ENCODE measurements at regions not wholly inside any gene's neighbourhood (a gene's known extent, or its start where the extent isn't known, plus 50 kb on each side); places are given as distances from the start of the nearest gene placed in this dataset.
A peak's percentile ranks its signal among the peaks of the same experiment; 100 is the strongest.

DNA sequence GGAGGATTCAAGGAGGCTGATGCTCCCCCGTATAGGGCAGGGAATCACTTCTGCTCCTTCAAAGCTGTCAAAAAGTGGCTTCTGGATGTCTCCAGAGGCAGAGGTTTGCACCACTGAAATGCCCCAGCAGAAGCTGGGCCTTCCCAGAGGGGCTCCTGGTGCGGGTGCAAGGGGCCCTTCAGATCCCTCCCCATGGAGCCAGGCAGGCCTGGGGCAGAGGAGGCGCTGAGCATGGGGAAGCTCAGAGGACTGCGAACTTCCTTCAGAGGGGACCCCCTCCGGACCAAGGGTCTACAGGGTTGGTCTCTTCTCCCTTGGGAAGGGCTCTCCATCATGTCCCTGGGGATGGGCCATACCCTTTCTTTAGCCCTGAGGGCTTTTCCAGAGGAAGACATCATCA, 341.2 kb downstream of the DYSF start:
- DNase-seq (ENCODE audit: low spot score): no peak

DNA sequence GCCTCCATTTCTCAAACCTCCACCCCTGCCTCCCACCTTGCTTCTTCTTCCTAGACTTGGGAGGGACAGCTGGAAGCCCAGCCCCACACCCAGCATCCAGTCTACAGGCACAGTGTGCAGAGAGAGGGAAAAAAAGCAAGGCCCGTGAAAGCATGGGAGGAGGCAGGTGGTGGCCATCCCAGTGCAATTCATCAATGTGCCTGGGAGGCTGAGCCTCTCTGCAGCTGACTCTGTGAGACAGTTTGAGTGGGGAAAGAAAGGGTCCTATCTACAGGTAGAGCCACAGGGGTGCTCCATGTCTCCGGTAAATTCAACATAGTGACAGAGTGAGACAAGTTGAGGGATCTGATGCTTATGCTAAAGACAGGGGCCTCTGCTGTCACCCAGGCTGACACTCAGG, 340.6 kb downstream of the DYSF start:
- DNase-seq (ENCODE audit: low spot score): no peak

DNA sequence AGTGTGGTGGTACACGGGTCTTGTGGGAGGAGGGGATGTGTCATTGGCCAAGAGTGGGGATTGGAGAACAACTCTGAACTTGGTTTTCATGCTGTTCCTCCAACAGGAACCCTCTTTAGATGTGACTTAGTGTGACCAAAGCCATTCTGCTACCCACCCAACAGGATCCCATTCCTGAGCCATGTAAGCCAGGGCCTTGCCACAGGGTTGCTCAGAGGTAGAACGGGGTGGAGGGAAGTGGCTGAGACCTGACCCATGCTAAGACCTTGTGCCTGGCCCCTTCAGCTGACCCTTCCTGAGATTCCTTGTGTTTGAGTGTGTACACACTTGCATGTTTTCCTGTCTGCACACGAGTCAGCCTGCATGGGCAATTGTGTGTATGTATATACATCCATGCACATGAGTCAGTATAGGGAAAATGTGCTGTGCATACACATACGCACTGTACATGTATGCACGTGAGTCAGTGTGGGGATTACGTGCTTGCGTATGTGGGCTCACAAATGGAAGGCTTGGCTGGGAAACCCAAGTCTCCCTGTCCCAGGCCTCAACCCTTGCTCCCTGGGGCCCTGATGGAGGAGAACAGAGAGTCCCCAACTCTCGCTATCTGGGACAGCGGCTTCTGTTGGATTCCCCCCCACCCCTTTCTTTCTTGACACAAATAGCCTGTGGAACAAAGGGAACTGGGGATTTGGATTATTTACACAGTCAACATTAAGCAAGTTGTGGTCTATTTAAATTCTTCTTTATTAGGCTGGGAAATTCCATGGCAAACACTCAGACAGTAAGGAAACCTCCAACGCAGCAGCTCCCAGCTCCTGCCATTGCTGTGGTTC, 339.8 kb downstream of the DYSF start:
- no peak for DNase-seq (ENCODE audit: low spot score)

DNA sequence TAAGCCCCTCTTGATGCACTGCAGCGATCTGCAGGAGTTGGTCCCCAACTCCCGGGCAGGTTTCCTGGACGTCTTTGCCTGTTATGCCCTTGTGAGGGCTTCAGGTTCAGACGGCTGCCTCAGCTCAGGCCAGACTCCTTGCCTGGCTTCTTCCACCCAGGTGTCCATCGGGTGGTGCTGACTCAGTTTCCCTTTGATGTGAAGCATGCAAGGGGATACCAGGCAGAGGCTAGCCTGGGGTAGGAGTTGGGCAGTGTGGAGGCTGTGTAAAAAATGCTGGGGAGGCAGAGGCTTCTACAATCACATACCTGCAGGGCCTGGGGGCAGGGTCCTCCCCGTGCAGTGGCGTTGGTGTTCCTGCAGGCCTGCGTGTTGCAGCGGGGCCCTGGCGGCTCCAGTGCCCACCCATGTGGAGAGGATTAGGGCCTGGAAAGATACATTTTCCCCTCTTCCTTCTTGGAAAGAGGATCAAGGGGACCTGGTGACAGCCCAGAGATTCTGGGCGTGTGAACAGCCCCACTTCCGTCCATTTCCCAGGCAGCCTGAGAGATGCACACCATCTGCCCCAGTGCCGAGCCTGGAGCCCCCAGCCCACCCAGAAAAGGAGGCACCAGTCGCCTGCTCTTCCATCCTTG, 338.3 kb downstream of the DYSF start:
- DNase-seq (ENCODE audit: low spot score): no peak

DNA sequence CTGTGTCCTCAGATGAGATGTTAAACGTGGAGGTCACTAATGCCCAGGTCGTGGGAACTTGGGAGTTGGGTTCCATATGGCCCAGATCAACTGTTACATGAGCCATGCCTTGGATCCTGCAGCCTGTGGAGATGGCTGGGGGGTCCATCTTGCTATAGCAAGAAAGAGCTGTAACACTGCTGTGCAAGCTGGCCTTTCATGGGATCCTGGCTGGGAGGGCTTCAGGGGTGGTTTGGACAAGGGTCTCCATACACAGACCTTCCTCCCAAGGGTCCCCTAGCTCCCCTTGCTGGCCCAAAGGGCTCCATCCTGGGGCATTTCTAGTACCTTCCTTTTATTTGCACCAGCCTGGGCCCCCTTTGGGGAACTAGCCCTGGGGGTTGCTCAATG, 337.7 kb downstream of the DYSF start:
- no peak for DNase-seq (ENCODE audit: low spot score)

DNA sequence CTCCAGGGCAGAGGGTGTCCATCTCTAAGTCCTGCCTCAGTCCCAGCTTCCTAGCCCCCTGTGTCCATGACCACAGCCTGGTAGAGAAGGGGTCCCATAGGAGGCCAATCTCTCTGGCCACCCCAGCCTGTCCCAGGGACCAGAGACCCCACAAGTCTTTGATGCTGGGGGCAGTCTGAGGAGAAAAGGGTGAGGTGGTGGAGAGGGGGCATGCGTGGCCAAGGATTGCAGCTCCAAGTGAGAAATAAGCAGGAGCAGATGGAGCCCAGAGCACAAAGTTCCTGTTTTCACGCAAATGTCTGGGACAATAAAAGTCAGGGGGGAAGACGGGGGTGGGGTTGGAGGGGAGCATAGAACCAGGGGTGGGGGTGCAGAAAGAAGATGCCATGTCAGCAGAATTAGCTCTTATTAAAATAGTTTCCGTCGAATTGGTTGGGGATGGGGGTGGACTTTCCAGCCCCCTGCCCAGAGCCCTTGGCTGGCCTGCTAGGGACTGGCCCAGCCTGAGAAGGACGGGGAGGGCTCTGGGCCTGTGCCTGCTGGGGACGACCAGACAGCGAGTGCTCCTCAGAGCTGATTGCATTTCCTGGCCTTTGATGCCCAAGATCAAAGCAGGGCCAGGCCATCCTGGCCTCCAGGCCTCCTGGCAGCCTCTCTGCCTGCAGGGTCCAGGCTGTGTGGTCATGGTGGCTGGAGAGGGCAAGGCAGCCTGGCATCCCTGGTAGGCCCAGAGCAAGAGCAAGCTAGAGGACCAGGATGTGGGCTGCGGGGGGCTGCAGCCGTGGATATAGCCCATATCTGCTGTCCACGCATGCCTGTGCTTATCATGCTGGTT, 337.1 kb downstream of the DYSF start:
- no peak for DNase-seq (ENCODE audit: low spot score)

DNA sequence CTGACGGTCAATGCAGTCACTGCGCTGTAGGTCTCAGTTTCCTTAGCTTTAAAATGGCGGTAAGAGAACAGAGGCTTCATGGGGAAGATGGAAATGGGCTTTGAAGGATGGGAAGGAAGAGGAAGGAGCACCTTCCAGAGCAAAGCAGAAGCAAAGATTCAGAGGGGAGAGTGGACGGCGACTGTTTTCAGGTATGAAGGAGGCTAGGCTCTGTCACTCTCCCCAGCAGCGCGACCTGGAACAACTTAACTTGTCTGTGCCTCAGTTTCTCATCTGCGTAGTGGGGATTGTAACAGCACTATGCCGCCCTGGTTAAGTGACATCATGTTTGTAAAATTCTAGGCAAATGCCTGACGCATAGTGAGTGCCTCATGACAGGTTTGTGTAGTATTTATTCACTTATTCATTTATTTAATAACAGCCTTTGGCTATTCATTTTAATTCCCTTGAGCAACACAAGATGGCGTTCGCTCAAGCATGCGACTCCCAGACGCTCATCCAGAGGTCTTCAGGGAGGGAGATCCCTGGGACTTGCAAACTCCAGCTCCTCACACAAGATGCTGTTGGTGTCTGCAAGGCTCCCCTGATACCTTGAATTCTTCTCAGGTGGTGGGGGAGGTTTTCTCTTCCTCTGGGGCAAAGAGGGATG, 336.3 kb downstream of the DYSF start:
- DNase-seq (ENCODE audit: low spot score): peak; percentile 4

DNA sequence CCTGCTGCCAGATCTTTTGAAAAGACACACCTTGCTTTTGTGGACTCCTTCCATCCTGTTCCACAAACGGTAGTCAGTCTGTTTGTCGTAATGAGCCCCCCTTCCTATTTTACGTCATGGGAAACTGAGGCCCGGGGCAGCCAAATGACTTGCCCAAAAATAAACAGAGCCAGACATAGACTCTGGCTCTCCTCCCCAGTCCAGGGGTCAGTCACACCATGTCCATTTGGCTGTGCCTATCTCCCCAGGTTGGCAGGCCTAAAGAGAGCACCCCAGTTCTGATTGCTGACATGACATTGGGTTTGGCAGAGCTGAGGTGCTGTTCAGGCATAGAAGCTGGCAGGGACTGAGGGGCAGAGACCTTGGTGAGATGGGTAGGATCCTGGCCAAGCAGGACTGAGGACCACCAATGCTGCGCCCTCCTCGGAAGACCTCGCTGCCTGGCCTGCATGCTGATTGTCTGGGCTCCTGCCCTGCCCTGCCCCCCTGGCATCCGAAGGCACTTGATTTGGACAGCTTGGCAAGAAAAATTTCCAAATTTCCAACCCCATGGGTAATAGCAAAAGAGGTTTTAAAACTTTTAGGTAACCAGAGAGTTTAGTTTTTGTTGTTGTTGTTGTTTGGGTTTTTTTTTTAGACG, 335.4 kb downstream of the DYSF start:
- DNase-seq (ENCODE audit: low spot score): no peak

DNA sequence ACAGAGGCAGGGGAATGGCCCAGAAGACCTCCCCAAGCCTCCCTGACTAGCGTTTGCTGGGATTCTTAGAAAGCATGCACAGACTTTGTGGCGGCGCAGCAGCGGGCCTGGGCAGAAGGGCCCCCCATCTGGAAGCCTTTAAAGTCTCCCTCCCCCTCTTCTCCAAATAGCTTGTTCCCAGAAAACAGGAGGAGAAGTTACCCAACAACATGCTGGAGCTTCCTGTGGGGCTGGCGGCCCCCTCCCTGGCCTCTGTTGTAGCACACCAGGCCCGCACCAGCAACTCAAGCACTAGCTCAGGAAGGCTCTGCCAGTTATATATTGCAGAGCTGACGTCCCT, 334.8 kb downstream of the DYSF start:
- no peak for DNase-seq (ENCODE audit: low spot score)

DNA sequence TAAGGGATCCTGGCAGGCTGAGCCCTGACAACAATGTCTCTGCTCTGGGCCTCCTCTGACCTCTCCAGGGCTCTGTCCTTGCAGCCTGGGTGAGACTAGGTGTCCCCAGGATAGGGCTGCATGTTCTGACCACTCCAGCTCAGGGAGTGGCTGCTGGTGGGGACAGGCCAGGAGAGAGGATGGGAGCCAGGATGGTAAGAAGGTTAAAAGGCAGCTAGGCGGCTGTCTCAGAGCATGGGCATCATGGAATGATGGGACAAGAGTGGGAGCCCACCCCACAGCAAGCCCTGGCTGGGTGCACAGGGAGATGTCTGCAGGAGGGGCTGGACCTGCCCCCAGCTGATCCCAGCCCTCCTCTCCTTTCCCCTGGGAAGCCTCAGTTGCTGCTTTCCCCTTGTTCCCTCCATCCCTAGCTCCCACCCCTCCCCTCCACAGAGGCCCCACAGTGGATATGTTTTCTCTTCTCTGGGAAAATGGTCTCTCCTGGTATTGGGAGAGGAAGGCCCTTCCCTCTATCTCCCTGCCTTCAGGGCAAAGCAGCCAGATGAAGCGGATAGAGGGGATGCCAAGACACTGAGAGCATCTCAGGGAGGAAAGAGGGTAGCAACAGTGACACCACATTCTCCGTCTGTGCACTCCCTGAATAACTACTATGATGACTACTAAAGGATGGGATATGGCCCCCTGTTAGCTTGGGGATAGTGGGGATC, 334.3 kb downstream of the DYSF start:
- DNase-seq (ENCODE audit: low spot score): no peak

DNA sequence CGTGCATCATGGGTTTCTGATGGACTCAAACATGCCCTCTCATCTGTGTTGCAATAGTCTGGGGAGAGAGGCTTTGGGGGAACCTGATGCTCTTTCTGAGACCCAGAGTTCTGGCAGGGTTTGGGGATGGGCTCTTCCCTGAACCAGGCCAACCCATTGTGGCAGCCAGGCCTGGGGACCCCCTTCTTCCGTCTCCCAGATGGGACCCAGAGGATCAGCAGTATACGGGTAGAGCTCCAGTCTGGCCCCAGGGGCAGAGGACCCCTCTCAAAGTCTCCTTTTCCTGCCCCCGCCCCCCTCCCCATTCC, 333.7 kb downstream of the DYSF start:
- no peak for DNase-seq (ENCODE audit: low spot score)

DNA sequence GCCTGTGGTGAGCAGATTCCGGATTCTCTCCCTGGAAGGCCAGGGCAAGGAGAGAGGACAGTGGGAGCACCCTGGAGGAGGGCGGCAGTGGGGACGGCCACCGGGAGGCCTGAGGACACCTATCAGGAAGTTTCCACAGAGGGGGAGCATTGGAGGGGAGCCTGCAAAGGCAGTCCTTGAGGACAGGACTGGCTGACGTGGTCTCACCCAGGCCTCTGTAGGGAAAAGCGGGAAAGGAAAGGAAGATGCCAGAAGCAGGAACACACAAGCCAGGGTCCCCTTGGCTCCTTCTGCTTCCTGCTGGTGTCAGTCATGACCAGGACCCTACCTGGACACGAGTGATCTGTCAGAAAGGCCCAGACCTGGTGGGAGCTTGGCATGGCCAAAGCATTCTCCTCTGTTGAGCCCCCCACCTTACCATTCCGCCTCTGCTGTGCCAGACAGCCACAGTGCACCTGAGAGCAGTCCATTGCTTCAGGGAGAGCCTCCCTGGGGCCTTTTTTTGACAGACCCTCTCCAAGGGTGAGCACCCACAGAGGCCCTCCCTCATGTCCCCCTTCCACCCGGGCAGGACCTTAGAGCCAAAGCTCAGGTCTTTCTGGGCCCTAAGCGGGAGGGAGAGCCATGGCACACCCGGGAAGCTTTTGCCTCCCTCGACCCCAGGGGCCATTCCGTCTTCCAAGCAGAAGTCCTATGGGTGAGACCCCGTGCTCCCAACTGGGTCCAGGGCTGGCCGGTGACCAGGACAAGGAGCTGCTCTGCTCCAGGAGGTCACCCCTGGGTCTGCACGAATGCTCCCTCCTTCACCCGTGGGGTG, 333.1 kb downstream of the DYSF start:
- DNase-seq (ENCODE audit: low spot score): no peak

DNA sequence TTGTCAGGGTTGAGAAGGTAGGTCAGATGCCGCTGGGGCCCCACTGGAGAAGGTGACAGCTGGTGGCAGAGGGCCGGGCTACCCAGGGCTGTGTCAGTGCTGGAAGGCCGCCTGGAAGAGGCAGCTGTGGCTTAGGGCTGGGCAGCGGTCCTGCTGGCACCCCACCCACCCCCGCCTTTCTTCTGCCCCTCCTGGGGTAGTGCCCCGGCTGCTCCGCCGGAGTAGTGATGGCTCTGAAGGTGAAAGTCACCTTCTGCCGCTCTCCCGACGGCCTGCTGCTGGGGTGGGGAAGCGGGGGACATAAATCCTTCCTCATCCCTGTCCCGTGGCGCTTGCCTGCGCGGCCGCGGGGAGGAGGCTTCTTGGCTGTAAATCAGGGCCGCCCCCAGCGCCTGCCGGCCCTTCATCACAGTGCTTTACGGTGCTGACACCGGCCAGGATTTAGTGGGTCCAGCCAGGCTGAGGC, 332.2 kb downstream of the DYSF start:
- no peak for DNase-seq (ENCODE audit: low spot score)

DNA sequence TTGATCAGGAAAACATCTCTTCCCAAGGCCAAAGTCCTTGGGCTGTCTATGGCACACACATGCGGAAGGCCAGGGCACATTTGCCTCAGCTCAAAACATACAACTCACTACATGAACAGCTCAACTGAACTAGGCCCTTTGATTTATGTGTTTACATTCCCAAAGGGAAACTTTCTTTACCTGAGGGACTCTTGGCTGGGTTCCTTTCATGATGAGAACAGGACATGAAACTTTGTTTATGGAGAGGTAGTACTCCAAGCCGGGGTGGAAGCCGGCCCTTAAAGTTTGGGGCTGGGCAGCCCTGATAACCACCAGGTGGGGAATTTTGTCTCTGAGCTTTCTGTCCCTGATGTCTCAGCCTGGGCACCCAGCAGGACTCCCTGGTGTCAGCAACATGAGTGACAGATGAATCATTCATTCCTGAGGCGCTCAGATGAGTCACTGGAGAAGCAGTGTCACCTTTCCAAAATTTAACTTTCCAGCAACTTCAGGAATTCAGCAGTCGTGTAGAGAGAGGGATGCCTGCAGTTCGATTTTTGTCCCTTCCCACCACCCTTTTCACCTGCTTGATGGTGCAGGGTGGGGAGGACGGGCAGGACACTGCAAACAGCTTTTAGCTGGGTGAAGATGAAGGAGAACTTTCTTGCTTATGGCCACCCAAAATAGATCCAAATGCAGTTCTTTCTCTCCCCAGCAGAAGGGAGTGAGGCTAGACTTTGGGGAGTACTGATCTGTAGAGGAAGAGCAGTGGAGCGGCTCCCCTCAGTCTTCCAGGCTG, 331.6 kb downstream of the DYSF start:
- DNase-seq (ENCODE audit: low spot score): no peak

DNA sequence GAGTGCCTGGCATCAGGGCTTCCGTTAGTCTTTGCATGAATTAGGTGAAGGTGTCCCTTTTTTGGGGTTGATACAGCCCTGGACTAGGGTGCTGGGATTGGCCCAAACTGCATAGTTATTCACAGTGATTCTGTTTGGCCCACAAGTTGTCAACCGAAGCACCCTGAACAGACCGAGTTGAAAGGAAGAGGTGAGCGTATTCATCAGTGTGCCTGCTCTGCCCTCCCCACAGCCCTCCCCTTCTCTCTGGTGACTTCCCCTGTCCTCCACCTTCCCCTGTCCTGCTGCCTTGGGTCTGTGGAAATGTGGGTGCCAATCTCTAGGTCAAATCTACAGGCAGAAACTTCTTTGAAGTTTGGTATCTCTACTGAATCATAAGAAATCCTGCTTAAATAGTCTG, 330.5 kb downstream of the DYSF start:
- DNase-seq (ENCODE audit: low spot score): no peak

DNA sequence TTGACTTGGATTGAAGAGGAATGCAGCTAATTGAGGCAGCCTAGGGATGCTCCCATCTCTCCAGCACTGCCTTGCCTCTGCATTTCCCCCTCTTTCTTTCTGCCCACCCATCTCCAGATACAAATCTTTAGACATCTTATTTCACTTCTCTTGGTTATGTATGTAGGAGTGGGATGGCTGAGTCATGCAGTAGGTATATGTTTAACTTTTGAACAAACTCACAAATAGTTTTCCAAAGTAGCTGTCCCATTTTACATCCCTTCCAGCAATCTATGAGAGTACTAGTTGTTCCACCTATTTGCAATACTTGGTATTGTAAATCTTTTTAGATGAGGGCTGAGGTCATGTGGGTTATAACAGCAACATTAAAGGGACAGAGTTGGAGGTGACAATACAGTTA, 329.9 kb downstream of the DYSF start:
- DNase-seq (ENCODE audit: low spot score): no peak

DNA sequence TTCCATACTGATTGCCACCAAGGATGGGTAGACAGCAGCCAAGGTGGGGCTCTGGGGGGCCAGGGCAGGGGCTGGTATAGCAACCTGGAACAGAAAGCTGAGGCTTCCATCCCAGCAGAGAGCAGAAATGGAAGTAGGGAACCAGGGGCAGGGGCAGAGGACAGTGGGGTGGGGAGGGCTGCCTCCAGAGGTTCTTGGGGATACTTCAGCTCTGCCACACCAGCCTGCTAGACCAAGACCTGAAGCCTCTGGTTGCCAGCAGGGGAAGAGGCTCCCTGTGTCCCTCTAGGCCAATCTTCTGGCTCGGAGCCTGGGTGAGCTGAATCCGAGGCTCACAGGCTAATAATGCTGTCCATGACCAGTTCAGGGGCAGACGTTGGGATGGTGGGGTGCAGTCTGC, 329.0 kb downstream of the DYSF start:
- DNase-seq (ENCODE audit: low spot score): no peak

DNA sequence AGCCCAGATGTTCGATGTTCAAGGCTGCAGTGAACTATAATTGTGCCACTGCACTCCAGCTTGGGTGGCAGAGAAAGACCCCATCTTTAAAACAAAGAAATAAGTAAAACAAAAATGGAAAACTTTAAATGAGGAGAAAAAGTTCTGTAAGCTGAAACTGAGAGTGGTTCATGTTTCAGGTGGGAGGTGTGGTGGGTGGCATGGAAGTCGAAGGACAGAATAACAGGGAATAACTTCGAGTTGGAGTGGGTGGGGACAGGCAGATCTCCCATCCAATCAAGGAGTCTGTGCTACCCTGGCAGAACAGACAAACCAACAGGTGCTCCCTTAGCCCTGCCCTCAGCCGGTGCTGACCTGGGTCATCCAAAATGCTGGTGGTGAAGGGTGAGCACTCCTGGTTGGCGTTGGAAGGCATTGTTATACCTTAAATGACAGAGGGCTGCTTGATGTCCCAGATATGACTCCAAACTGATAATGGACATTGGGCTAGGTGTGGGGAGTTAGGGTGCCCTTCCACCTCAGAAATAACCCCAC, 328.4 kb downstream of the DYSF start:
- DNase-seq (ENCODE audit: low spot score): no peak

DNA sequence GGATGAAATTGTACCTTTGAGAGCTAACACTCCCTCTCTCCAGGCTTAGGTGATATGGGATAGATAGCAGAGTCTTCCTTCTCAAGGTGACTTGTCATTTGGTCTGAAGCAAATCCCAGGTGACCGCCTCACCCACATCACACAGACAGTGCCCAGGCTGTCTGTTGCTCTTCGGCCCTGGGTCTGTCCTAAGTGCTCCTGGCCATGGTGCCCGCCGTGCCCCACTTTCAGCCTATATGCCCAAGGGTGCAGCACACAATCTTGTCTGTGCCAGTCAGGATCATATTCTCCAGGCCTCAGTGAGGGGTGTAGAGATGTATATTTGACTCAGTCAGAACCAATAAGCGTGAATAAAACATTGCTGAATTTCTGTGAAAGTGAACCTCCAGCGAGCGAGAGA, 326.8 kb downstream of the DYSF start:
- DNase-seq (ENCODE audit: low spot score): no peak
